Mesenchymal stem cell (in vitro differentiated cells and primary cell): ENCODE measurements at regions not wholly inside any gene's neighbourhood (a gene's known extent, or its start where the extent isn't known, plus 50 kb on each side); places are given as distances from the start of the nearest gene placed in this dataset.

Source experiments
- DNase-seq: peaks from one replicate; pipeline ENCODE4 v3.0.0-alpha.2; 2013
- H2AFZ ChIP-seq: one replicate; pipeline ENCODE4 v1.6.1; 2013; ENCODE audit warnings: low read depth, mild to moderate bottlenecking, control low read depth, inconsistent platforms, low read length, moderate library complexity
- H2AK5ac ChIP-seq: 2 replicates; pipeline ENCODE4 v1.6.1; 2013; ENCODE audit warnings: low read length, moderate library complexity, mild to moderate bottlenecking, inconsistent platforms; ENCODE audit not compliant: severe bottlenecking
- H2BK120ac ChIP-seq: one replicate; pipeline ENCODE4 v1.6.1; 2013; ENCODE audit warnings: low read depth, mild to moderate bottlenecking, inconsistent platforms, low read length, moderate library complexity
- H2BK12ac ChIP-seq, 2 experiments: one replicate each; pipeline ENCODE4 v1.6.1; 2013; ENCODE audit warnings: inconsistent platforms in 2 of 2, low read length in 2 of 2, mild to moderate bottlenecking in 2 of 2, moderate library complexity in 2 of 2, control low read depth in 1 of 2
- H2BK15ac ChIP-seq: one replicate; pipeline ENCODE4 v1.6.1; 2013; ENCODE audit warnings: mild to moderate bottlenecking, low read depth, inconsistent platforms; ENCODE audit not compliant: poor library complexity, severe bottlenecking
- H2BK5ac ChIP-seq: 2 replicates; pipeline ENCODE4 v1.6.1; 2013; ENCODE audit warnings: low read depth, mild to moderate bottlenecking, low read length, control low read depth, inconsistent platforms; ENCODE audit not compliant: poor library complexity, severe bottlenecking
- H3K14ac ChIP-seq, 2 experiments: one replicate each; pipeline ENCODE4 v1.6.1; 2013; ENCODE audit warnings: inconsistent platforms in 2 of 2, low read length in 2 of 2, control low read depth in 1 of 2, mild to moderate bottlenecking in 1 of 2, moderate library complexity in 1 of 2
- H3K18ac ChIP-seq, 2 experiments: one replicate each; pipeline ENCODE4 v1.6.1; 2013; ENCODE audit warnings: inconsistent platforms in 2 of 2, low read length in 2 of 2, control low read depth in 1 of 2, low read depth in 1 of 2, mild to moderate bottlenecking in 1 of 2
- H3K23ac ChIP-seq, 2 experiments: one replicate each; pipeline ENCODE4 v1.6.1; 2013; ENCODE audit warnings: inconsistent platforms in 2 of 2, low read length in 2 of 2, mild to moderate bottlenecking in 2 of 2, moderate library complexity in 2 of 2, control low read depth in 1 of 2
- H3K27ac ChIP-seq: 2 replicates; pipeline ENCODE4 v1.5.1; 2013; ENCODE audit warnings: mild to moderate bottlenecking, moderate library complexity, low read length, control low read depth, inconsistent platforms; ENCODE audit not compliant: poor library complexity, severe bottlenecking
- H3K27me3 ChIP-seq, 2 experiments: 2 replicates each; pipeline versions ENCODE4 v1.6.1 to v1.7.0; 2013; ENCODE audit warnings: low read length in 2 of 2, mild to moderate bottlenecking in 2 of 2, moderate library complexity in 2 of 2, control low read depth in 1 of 2, inconsistent platforms in 1 of 2; ENCODE audit not compliant: control insufficient read depth in 1 of 2, insufficient read depth in 1 of 2
- H3K36me3 ChIP-seq, 2 experiments: 2 replicates each; pipeline versions ENCODE4 v1.6.1 to v1.7.0; 2013; ENCODE audit warnings: low read length in 2 of 2, control low read depth in 1 of 2, inconsistent platforms in 1 of 2, low read depth in 1 of 2, mild to moderate bottlenecking in 1 of 2; ENCODE audit not compliant: insufficient read depth in 2 of 2, control insufficient read depth in 1 of 2
- H3K4ac ChIP-seq, 2 experiments: one replicate each; pipeline ENCODE4 v1.6.1; 2013; ENCODE audit warnings: inconsistent platforms in 2 of 2, low read length in 2 of 2, mild to moderate bottlenecking in 2 of 2, moderate library complexity in 2 of 2, control low read depth in 1 of 2, low read depth in 1 of 2
- H3K4me1 ChIP-seq: 2 replicates; pipeline ENCODE4 v1.6.1; 2013; ENCODE audit warnings: low read depth, low read length, control low read depth; ENCODE audit not compliant: control insufficient read depth, insufficient read depth
- H3K4me2 ChIP-seq: 2 replicates; pipeline ENCODE4 v1.6.1; 2013; ENCODE audit warnings: low read length, mild to moderate bottlenecking, inconsistent platforms; ENCODE audit not compliant: poor library complexity, severe bottlenecking
- H3K4me3 ChIP-seq, 2 experiments: 2 replicates each; pipeline versions ENCODE4 v1.5.1 to v1.7.0; 2013; ENCODE audit warnings: low read length in 2 of 2, mild to moderate bottlenecking in 2 of 2, control low read depth in 1 of 2, low read depth in 1 of 2; ENCODE audit not compliant: insufficient read depth in 1 of 2
- H3K79me1 ChIP-seq: replicated peaks from 2 replicates; pipeline ENCODE4 v1.6.1; 2013; ENCODE audit warnings: mild to moderate bottlenecking, control low read depth, low read length, inconsistent platforms; ENCODE audit not compliant: poor library complexity, severe bottlenecking
- H3K9ac ChIP-seq: 2 replicates; pipeline ENCODE4 v1.7.0; 2013; ENCODE audit warnings: mild to moderate bottlenecking, low read length, moderate library complexity
- H3K9me3 ChIP-seq: 2 replicates; pipeline ENCODE4 v1.7.0; 2013; ENCODE audit warnings: mild to moderate bottlenecking, low read length; ENCODE audit not compliant: control insufficient read depth
- H4K8ac ChIP-seq: one replicate; pipeline ENCODE4 v1.6.1; 2013; ENCODE audit warnings: inconsistent platforms, mild to moderate bottlenecking, low read length, moderate library complexity
- H4K91ac ChIP-seq: one replicate; pipeline ENCODE4 v1.6.1; 2013; ENCODE audit warnings: mild to moderate bottlenecking, low read length, inconsistent platforms
- WGBS: methylation state at CpG from one replicate; pipeline ENCODE4 v1.1.7; 2013; ENCODE audit warnings: mixed read lengths; 5-methylcytosine and 5-hydroxymethylcytosine counted together

DNA sequence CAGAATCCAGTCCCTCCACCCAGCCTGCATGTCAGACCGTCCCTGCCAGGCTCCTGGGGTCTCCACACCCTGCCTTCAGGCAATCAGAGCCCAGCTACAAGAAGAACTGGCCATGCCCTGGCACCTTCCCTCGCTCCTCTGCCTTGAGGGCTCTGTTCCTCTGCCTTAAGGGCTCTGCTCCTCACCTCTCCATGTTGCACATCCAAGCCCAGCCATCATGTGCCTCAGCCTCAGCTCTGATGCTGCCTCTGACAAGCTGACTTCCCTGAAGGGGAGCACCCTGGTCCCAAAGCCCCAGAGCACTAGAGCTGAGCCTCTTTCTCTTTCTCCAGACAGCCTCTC, 50.3 kb upstream of the ANTXRL start:
- Histone ChIP-seq H3K4me2 (no peak overlapping the region), H2AFZ (no peak overlapping the region), H3K4me3 (no peak overlapping the region), H3K27ac (no peak overlapping the region), H3K14ac (no peak overlapping the region), H2BK5ac (no peak overlapping the region), H3K36me3 (no peaks in the 10 kb centered on the region), H3K4ac (no peak overlapping the region), H4K91ac (no peak overlapping the region), H3K9ac (no peak overlapping the region), H3K79me1 (no peaks in the 10 kb centered on the region), H2BK120ac (no peak overlapping the region), H3K4me1 (peaks cover 2% of the 10 kb centered on the region), H2AK5ac (no peak overlapping the region), H3K23ac (no peak overlapping the region), H3K9me3 (peaks cover 3% of the 10 kb centered on the region), H4K8ac (no peak overlapping the region), H2BK12ac (no peak overlapping the region), H3K27me3 (peaks cover 31 to 45% of the 10 kb centered on the region in 2 experiments), H3K18ac (no peak overlapping the region), H2BK15ac (no peak overlapping the region)
- 50% methylated on average over 2 of the region's 2 CpGs for WGBS
- DNase-seq: no peak

DNA sequence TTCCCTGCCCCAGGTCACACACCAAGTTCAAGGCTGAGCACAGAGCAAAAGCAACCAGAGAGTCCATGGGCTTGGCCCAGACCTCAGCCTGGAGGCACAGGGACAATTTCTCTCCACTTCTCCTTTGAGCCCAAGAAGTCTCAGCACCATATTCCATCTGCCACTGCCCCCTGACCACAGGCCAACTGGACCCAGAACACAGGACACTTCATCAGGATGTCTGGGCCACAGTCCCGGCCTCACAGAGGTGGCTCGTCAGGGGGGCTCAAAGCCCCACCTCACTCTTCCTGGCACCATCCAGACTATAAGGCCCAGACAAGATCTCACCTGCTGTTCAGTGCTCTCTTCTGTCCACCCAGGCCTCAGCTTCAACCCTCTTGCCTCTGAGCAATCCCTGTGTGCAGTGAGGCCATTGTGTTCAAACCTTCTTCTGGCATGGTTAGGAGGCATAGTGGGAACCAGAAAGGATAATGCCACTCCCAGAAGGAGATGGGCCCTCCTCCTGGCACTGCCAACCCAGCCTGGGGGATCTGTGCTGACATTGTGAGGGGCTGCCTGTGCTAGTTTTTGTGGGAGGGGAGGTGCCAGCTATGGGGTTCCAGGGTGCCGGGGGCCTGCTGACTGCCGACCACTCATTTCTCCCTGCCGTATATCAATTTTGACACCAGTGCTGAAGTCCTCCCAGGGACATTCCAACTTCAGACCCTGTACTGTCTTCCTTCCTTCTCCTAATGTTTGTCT, 49.7 kb upstream of the ANTXRL start:
- no peak overlapping the region for H3K4me2 ChIP-seq
- H3K27ac ChIP-seq: no peak overlapping the region

More for the DNA sequence above, 49.7 kb upstream of the ANTXRL start:
- no peak overlapping the region for H2BK120ac ChIP-seq
- H3K9me3 ChIP-seq: peaks cover 3% of the 10 kb centered on the region
- H4K8ac ChIP-seq: no peak overlapping the region
- H2BK15ac ChIP-seq: no peak overlapping the region
- H3K4ac ChIP-seq: no peak overlapping the region
- no peak overlapping the region for H3K14ac ChIP-seq
- H3K23ac ChIP-seq: no peak overlapping the region
- peaks cover 28 to 45% of the 10 kb centered on the region in 2 experiments for H3K27me3 ChIP-seq
- H3K18ac ChIP-seq: no peak overlapping the region
- H3K9ac ChIP-seq: no peak overlapping the region
- no peak for DNase-seq
- no peaks in the 10 kb centered on the region for H3K79me1 ChIP-seq
- 87% methylated on average over 5 of the region's 5 CpGs for WGBS
- H3K4me3 ChIP-seq: no peak overlapping the region
- peaks cover 2% of the 10 kb centered on the region for H3K4me1 ChIP-seq
- no peak overlapping the region for H2BK12ac ChIP-seq
- H4K91ac ChIP-seq: no peak overlapping the region
- no peak overlapping the region for H2AFZ ChIP-seq
- H3K36me3 ChIP-seq: no peaks in the 10 kb centered on the region
- H2BK5ac ChIP-seq: no peak overlapping the region
- no peak overlapping the region for H2AK5ac ChIP-seq
